ENCODE measurements at regions not wholly inside any gene's neighbourhood (a gene's known extent, or its start where the extent isn't known, plus 50 kb on each side); places are given as distances from the start of the nearest gene placed in this dataset.

DNA sequence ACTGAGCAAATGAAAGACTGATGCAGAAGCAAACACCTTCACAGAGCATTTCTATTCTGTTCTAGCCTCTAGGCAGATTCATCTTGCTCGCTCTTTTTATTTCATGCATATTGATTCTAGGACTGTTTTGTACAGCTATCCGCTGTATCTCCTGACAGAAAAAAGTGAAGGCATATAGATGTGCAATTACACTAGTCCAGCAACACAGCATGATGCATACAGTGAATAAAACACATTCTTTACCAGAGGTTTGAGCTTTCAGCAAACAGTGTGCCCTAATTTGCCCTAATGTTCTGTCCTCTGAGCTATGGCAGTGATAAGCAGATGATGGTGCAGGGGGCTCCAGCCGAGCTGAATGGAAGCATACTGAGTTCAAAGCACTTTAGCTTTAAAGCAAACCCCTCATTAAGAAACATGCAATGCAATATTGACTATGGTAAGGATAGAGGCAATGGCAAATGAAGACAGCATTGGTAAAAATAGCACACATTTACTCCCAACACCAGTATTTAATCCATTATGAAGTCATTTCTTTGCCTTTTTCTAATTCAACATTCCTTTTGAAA lies 141.2 kb upstream of the RGPD4 start:
- TF ChIP-seq, protein P1, sequence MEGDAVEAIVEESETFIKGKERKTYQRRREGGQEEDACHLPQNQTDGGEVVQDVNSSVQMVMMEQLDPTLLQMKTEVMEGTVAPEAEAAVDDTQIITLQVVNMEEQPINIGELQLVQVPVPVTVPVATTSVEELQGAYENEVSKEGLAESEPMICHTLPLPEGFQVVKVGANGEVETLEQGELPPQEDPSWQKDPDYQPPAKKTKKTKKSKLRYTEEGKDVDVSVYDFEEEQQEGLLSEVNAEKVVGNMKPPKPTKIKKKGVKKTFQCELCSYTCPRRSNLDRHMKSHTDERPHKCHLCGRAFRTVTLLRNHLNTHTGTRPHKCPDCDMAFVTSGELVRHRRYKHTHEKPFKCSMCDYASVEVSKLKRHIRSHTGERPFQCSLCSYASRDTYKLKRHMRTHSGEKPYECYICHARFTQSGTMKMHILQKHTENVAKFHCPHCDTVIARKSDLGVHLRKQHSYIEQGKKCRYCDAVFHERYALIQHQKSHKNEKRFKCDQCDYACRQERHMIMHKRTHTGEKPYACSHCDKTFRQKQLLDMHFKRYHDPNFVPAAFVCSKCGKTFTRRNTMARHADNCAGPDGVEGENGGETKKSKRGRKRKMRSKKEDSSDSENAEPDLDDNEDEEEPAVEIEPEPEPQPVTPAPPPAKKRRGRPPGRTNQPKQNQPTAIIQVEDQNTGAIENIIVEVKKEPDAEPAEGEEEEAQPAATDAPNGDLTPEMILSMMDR (IDR thresholded peaks at IDR 0.05) = no peak
- no peak for TF ChIP-seq POLR2A (IDR thresholded peaks at IDR 0.05)
